ENCODE measurements at regions not wholly inside any gene's neighbourhood (a gene's known extent, or its start where the extent isn't known, plus 50 kb on each side); places are given as distances from the start of the nearest gene placed in this dataset.

DNA sequence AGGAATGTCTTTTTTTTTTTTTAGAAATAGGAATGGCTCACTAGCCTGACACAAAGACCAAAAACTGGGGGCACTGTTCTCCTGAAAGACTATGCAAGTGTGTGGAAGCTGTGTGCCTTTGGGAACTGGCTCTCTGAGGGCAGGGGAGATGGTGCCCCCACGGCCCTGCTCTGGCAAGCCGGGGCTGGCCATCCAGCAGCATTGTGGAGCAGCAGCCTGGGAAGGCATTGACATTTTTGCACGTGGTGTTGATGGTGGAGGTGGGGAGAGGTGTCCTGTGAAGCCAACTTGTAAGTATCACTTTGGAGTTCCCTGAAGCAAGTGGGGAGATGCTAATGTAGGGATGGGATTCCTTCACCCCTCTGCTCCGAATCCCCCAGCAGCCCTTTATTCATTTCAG, 460.1 kb downstream of the RPS6KC1 start:
- no peaks in the 10 kb centered on the region for H3K27me3 ChIP-seq (ENCODE audit: insufficient read depth, low read depth, low read length)
- no peaks in the 10 kb centered on the region for H3K9me3 ChIP-seq (ENCODE audit: low read length)
- TF ChIP-seq, protein P1, sequence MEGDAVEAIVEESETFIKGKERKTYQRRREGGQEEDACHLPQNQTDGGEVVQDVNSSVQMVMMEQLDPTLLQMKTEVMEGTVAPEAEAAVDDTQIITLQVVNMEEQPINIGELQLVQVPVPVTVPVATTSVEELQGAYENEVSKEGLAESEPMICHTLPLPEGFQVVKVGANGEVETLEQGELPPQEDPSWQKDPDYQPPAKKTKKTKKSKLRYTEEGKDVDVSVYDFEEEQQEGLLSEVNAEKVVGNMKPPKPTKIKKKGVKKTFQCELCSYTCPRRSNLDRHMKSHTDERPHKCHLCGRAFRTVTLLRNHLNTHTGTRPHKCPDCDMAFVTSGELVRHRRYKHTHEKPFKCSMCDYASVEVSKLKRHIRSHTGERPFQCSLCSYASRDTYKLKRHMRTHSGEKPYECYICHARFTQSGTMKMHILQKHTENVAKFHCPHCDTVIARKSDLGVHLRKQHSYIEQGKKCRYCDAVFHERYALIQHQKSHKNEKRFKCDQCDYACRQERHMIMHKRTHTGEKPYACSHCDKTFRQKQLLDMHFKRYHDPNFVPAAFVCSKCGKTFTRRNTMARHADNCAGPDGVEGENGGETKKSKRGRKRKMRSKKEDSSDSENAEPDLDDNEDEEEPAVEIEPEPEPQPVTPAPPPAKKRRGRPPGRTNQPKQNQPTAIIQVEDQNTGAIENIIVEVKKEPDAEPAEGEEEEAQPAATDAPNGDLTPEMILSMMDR (IDR thresholded peaks at IDR 0.05; ENCODE audit: poor library complexity, severe bottlenecking) = no peak
- TF ChIP-seq POLR2AphosphoS5 (IDR thresholded peaks at IDR 0.05) (no peak), SMC3 (conservative IDR thresholded peaks at IDR 0.05; ENCODE audit: poor library complexity) (no peak), MXI1 (conservative IDR thresholded peaks at IDR 0.05; ENCODE audit: poor library complexity, severe bottlenecking) (no peak), EZH2 (IDR thresholded peaks at IDR 0.05; ENCODE audit: borderline replicate concordance, insufficient read depth, low read length, poor library complexity, severe bottlenecking) (no peak), EP300 (conservative IDR thresholded peaks at IDR 0.05; ENCODE audit: poor library complexity, severe bottlenecking) (no peak), RAD21 (conservative IDR thresholded peaks at IDR 0.05) (no peak), TAF1 (IDR thresholded peaks at IDR 0.05; ENCODE audit: low read depth) (no peak)
- TF ChIP-seq, protein P2, sequence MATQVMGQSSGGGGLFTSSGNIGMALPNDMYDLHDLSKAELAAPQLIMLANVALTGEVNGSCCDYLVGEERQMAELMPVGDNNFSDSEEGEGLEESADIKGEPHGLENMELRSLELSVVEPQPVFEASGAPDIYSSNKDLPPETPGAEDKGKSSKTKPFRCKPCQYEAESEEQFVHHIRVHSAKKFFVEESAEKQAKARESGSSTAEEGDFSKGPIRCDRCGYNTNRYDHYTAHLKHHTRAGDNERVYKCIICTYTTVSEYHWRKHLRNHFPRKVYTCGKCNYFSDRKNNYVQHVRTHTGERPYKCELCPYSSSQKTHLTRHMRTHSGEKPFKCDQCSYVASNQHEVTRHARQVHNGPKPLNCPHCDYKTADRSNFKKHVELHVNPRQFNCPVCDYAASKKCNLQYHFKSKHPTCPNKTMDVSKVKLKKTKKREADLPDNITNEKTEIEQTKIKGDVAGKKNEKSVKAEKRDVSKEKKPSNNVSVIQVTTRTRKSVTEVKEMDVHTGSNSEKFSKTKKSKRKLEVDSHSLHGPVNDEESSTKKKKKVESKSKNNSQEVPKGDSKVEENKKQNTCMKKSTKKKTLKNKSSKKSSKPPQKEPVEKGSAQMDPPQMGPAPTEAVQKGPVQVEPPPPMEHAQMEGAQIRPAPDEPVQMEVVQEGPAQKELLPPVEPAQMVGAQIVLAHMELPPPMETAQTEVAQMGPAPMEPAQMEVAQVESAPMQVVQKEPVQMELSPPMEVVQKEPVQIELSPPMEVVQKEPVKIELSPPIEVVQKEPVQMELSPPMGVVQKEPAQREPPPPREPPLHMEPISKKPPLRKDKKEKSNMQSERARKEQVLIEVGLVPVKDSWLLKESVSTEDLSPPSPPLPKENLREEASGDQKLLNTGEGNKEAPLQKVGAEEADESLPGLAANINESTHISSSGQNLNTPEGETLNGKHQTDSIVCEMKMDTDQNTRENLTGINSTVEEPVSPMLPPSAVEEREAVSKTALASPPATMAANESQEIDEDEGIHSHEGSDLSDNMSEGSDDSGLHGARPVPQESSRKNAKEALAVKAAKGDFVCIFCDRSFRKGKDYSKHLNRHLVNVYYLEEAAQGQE (IDR thresholded peaks at IDR 0.05; ENCODE audit: borderline replicate concordance) = no peak

DNA sequence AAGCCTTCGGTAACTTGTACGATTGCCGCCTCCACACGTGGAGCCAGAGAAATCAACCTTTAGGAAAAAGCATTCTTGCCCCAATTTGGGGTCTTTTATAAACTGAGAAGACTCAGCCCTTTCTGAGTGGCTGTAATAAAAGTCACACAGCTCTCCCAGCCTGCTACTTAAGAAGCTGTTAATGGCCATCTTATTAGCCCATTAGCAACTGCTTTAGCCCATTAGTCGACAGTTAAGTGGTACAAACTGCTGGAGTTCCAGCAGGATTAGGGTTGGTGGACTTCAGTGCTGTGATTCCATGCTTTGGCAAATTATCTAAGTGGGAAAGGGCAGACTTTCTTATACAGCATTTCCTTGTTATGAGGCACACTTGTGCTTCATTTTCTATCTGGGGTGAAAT, 461.3 kb downstream of the RPS6KC1 start:
- no peaks in the 10 kb centered on the region for H3K9me3 ChIP-seq (ENCODE audit: low read length)
- H3K9me2 ChIP-seq (ENCODE audit: insufficient read depth, low read length) = no peaks in the 10 kb centered on the region
- no peak for TF ChIP-seq EP300 (conservative IDR thresholded peaks at IDR 0.05; ENCODE audit: poor library complexity, severe bottlenecking)
- TF ChIP-seq TAF1 (IDR thresholded peaks at IDR 0.05; ENCODE audit: low read depth) = no peak
- H2AFZ ChIP-seq (ENCODE audit: low read depth, low read length) = no peak overlapping the region
- no peaks in the 10 kb centered on the region for H3F3A ChIP-seq (ENCODE audit: insufficient read depth, low read length, poor library complexity, severe bottlenecking)
- H3K9ac ChIP-seq (ENCODE audit: low read length) = no peak overlapping the region
- H3K27ac ChIP-seq (ENCODE audit: low read length) = no peak overlapping the region
- H3K4me3 ChIP-seq (ENCODE audit: low read length) = no peak overlapping the region
- no peaks in the 10 kb centered on the region for H3K79me2 ChIP-seq (replicated peaks; ENCODE audit: insufficient read depth, low read length)
- H3K4me2 ChIP-seq (ENCODE audit: low read length) = no peak overlapping the region
- no peaks in the 10 kb centered on the region for H3K36me3 ChIP-seq (ENCODE audit: insufficient read depth, low read length)
- H3K27me3 ChIP-seq (ENCODE audit: insufficient read depth, low read depth, low read length) = no peaks in the 10 kb centered on the region
- H4K20me1 ChIP-seq (ENCODE audit: insufficient read depth) = no peaks in the 10 kb centered on the region

More for the DNA sequence above, 460.1 kb downstream of the RPS6KC1 start:
- H3K4me2 ChIP-seq (ENCODE audit: low read length) = no peak overlapping the region
- no peak overlapping the region for H2AFZ ChIP-seq (ENCODE audit: low read depth, low read length)
- no peaks in the 10 kb centered on the region for H3F3A ChIP-seq (ENCODE audit: insufficient read depth, low read length, poor library complexity, severe bottlenecking)
- H3K4me3 ChIP-seq (ENCODE audit: low read length) = no peak overlapping the region
- no peaks in the 10 kb centered on the region for H4K20me1 ChIP-seq (ENCODE audit: insufficient read depth)
- H3K36me3 ChIP-seq (ENCODE audit: insufficient read depth, low read length) = no peaks in the 10 kb centered on the region
- H3K27ac ChIP-seq (ENCODE audit: low read length) = no peak overlapping the region
- H3K9ac ChIP-seq (ENCODE audit: low read length) = no peak overlapping the region
- no peaks in the 10 kb centered on the region for H3K9me2 ChIP-seq (ENCODE audit: insufficient read depth, low read length)
- no peaks in the 10 kb centered on the region for H3K79me2 ChIP-seq (replicated peaks; ENCODE audit: insufficient read depth, low read length)

DNA sequence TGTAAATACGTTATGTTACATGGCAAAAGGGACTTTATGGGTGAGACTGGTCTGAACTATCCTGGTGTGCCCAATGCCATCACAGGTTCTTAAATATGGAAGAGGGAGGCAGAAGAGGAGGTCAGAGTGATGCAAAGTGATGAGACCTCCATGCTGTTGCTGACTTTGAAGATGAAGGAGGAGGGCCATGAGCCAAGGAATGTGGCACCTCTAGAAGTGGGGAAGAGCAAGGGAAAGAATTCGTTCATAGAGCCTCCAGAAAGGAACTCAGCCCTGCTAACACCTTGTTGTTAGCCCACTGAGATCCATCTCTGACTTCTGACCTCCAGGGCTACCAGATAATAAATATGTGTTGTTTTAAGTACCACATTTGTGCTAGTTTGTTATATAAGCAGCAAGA, 462.0 kb downstream of the RPS6KC1 start:
- Histone ChIP-seq H3K9me3 (ENCODE audit: low read length) (no peaks in the 10 kb centered on the region), H2AFZ (ENCODE audit: low read depth, low read length) (no peak overlapping the region)
- no peak for TF ChIP-seq EZH2 (IDR thresholded peaks at IDR 0.05; ENCODE audit: borderline replicate concordance, insufficient read depth, low read length, poor library complexity, severe bottlenecking)
- TF ChIP-seq, protein P1 (IDR thresholded peaks at IDR 0.05; ENCODE audit: poor library complexity, severe bottlenecking) = no peak
- no peak for TF ChIP-seq POLR2AphosphoS5 (IDR thresholded peaks at IDR 0.05)
- no peak for TF ChIP-seq TAF1 (IDR thresholded peaks at IDR 0.05; ENCODE audit: low read depth)
- no peak for TF ChIP-seq RAD21 (conservative IDR thresholded peaks at IDR 0.05)
- TF ChIP-seq, protein P2 (IDR thresholded peaks at IDR 0.05; ENCODE audit: borderline replicate concordance) = no peak
- TF ChIP-seq MXI1 (conservative IDR thresholded peaks at IDR 0.05; ENCODE audit: poor library complexity, severe bottlenecking) = no peak
- no peak for TF ChIP-seq EP300 (conservative IDR thresholded peaks at IDR 0.05; ENCODE audit: poor library complexity, severe bottlenecking)
- no peak for TF ChIP-seq SMC3 (conservative IDR thresholded peaks at IDR 0.05; ENCODE audit: poor library complexity)

More for the DNA sequence above, 462.0 kb downstream of the RPS6KC1 start:
- no peaks in the 10 kb centered on the region for H3K79me2 ChIP-seq (replicated peaks; ENCODE audit: insufficient read depth, low read length)
- no peak overlapping the region for H3K9ac ChIP-seq (ENCODE audit: low read length)
- no peaks in the 10 kb centered on the region for H4K20me1 ChIP-seq (ENCODE audit: insufficient read depth)
- H3F3A ChIP-seq (ENCODE audit: insufficient read depth, low read length, poor library complexity, severe bottlenecking) = no peaks in the 10 kb centered on the region
- no peak overlapping the region for H3K4me3 ChIP-seq (ENCODE audit: low read length)
- no peaks in the 10 kb centered on the region for H3K27me3 ChIP-seq (ENCODE audit: insufficient read depth, low read depth, low read length)
- no peak overlapping the region for H3K27ac ChIP-seq (ENCODE audit: low read length)
- no peaks in the 10 kb centered on the region for H3K9me2 ChIP-seq (ENCODE audit: insufficient read depth, low read length)
- H3K4me2 ChIP-seq (ENCODE audit: low read length) = no peak overlapping the region
- H3K36me3 ChIP-seq (ENCODE audit: insufficient read depth, low read length) = no peaks in the 10 kb centered on the region
